22Rv1 (cell line): ENCODE measurements at regions not wholly inside any gene's neighbourhood (a gene's known extent, or its start where the extent isn't known, plus 50 kb on each side); places are given as distances from the start of the nearest gene placed in this dataset.

Experiments
- H3K27ac ChIP-seq: fragments of 450-650 bp; 2 replicates; pipeline ENCODE4 v1.5.1; 2017
- CTCF ChIP-seq: fragments of 450-650 bp; IDR thresholded peaks from 2 replicates; pipeline ENCODE4 v1.5.1; 2017; ENCODE audit warnings: mild to moderate bottlenecking
- ZFX ChIP-seq: fragments of 450-650 bp; IDR thresholded peaks from 2 replicates; pipeline ENCODE4 v1.6.1; 2017; ENCODE audit warnings: antibody characterized with exemption, borderline replicate concordance

- H3K27ac ChIP-seq: no peak overlapping the region
- TF ChIP-seq ZFX (no peak), CTCF (no peak)
Observed at GRCh38 chr5:35409361-35409760, 179.1 kb upstream of the PRLR start.

- TF ChIP-seq ZFX (no peak), CTCF (no peak)
- H3K27ac ChIP-seq: no peak overlapping the region
Observed at GRCh38 chr5:35408146-35408545, 177.9 kb upstream of the PRLR start.

- H3K27ac ChIP-seq: no peak overlapping the region
- TF ChIP-seq ZFX (no peak), CTCF (no peak)
Observed at GRCh38 chr5:35407697-35408096, 177.4 kb upstream of the PRLR start.

DNA sequence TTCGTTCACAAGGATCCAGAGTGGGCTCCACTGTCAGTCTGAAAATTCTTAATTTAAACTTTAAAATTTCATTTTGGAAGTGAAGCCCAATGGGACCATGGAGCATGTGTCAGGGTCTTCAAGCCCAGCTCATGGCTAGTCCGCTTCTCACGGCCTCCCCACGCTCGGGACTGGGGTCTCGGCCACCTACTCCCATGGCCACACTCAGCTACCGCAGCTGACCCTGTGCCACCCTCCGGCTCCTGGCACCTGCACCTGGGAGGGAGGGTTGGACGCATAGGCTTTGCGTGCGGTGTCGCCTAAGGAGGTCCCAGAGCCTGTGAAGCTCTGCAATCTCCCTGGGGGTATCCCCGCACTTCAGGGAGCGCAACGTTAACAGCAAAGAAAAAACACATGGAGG lies 175.7 kb upstream of the PRLR start:
- no peak overlapping the region for H3K27ac ChIP-seq
- no peak for TF ChIP-seq ZFX
- TF ChIP-seq CTCF: no peak

GRCh38 chr5:35404701-35405100 lies 174.4 kb upstream of the PRLR start:
- no peak overlapping the region for H3K27ac ChIP-seq
- TF ChIP-seq ZFX (no peak), CTCF (no peak)

DNA sequence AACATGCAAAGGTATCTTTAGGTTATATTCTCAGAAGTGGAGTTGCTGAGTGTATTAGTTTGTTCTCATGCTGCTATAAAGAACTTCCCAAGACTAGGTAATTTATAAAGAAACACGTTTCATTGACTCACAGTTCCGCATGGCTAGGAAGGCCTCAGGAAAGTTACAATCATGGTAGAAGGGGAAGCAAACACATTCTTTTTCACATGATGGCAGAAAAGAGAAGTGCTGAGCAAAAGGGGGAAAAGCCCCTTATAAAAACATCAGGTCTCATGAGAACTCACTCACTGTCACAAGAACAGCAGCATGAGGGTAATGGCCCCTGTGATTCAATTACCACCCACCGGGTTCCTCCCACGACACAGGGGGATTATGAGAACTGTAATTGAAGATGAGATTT lies 163.6 kb upstream of the PRLR start:
- TF ChIP-seq ZFX (no peak), CTCF (no peak)
- H3K27ac ChIP-seq: no peak overlapping the region

GRCh38 chr5:35384658-35385057 lies 154.4 kb upstream of the PRLR start:
- no peak for TF ChIP-seq CTCF
- no peak for TF ChIP-seq ZFX
- H3K27ac ChIP-seq: no peak overlapping the region
